ENCODE measurements at regions not wholly inside any gene's neighbourhood (a gene's known extent, or its start where the extent isn't known, plus 50 kb on each side); places are given as distances from the start of the nearest gene placed in this dataset.

DNA sequence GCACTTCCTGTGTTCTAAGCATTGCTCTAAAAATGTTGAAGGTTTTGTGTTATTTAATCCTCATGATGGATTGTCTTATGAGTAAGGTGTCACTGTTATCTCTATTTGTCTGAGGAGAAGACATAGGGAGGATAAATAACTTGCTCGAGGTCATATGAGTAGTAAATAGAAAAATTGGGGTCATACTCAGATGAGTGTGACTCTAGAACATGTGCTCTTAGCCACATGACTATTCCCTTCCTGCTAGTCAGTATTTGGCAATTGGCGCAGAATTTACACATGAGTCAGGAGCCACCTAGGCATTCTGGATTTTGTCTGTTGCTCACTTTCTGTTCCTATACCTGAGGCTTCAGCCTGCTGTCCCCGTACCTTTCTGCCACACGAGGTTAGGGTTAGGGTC lies 234.6 kb upstream of the CD180 start:
- TF ChIP-seq, protein P1, sequence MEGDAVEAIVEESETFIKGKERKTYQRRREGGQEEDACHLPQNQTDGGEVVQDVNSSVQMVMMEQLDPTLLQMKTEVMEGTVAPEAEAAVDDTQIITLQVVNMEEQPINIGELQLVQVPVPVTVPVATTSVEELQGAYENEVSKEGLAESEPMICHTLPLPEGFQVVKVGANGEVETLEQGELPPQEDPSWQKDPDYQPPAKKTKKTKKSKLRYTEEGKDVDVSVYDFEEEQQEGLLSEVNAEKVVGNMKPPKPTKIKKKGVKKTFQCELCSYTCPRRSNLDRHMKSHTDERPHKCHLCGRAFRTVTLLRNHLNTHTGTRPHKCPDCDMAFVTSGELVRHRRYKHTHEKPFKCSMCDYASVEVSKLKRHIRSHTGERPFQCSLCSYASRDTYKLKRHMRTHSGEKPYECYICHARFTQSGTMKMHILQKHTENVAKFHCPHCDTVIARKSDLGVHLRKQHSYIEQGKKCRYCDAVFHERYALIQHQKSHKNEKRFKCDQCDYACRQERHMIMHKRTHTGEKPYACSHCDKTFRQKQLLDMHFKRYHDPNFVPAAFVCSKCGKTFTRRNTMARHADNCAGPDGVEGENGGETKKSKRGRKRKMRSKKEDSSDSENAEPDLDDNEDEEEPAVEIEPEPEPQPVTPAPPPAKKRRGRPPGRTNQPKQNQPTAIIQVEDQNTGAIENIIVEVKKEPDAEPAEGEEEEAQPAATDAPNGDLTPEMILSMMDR (IDR thresholded peaks at IDR 0.05; ENCODE audit: insufficient read depth, low read length, poor library complexity, severe bottlenecking), result no peak
- no peak for TF ChIP-seq EZH2phosphoT487 (conservative IDR thresholded peaks at IDR 0.05; ENCODE audit: low read length)
